ENCODE measurements at regions not wholly inside any gene's neighbourhood (a gene's known extent, or its start where the extent isn't known, plus 50 kb on each side); places are given as distances from the start of the nearest gene placed in this dataset.

DNA sequence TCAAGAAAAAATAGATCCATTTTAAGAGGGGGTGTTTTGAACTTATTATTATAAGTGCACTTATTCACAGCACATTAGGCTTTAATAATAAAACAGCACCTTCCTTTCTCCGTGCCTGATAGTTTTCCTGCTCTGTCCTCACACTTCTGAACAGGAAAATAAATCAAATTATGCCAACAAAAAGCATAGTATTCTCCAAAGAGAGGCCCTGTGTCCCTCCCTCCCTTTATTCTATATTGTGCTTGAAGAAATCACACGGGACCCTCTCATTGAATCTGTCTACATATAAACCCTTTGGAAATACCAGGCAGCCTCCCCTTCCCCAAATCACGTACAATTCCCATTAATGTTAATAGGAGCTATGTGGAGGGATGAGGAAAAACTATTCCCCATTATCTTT, 462.9 kb upstream of the NRSN1 start:
- TF ChIP-seq, protein P1, sequence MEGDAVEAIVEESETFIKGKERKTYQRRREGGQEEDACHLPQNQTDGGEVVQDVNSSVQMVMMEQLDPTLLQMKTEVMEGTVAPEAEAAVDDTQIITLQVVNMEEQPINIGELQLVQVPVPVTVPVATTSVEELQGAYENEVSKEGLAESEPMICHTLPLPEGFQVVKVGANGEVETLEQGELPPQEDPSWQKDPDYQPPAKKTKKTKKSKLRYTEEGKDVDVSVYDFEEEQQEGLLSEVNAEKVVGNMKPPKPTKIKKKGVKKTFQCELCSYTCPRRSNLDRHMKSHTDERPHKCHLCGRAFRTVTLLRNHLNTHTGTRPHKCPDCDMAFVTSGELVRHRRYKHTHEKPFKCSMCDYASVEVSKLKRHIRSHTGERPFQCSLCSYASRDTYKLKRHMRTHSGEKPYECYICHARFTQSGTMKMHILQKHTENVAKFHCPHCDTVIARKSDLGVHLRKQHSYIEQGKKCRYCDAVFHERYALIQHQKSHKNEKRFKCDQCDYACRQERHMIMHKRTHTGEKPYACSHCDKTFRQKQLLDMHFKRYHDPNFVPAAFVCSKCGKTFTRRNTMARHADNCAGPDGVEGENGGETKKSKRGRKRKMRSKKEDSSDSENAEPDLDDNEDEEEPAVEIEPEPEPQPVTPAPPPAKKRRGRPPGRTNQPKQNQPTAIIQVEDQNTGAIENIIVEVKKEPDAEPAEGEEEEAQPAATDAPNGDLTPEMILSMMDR (IDR thresholded peaks at IDR 0.05): no peak
- TF ChIP-seq EP300 (IDR thresholded peaks at IDR 0.05) (no peak), POLR2AphosphoS5 (IDR thresholded peaks at IDR 0.05) (no peak), POLR2A (IDR thresholded peaks at IDR 0.05) (no peak)

Data from stomach (tissue), 4 donors.